OCI-LY3 (cell line): ENCODE measurements at regions not wholly inside any gene's neighbourhood (a gene's known extent, or its start where the extent isn't known, plus 50 kb on each side); places are given as distances from the start of the nearest gene placed in this dataset.

Experiments used
- EZH2phosphoT487 ChIP-seq: fragments of 200-600 bp; shearing (Covaris generic); IDR thresholded peaks from 2 replicates; pipeline ENCODE4 v1.6.1; 2018; ENCODE audit warnings: antibody characterized with exemption, mixed run types, low read depth
- TF ChIP-seq, protein P1 (sequence below): fragments of 200-600, 300-600 bp; sonication (generic); IDR thresholded peaks from 2 replicates; pipeline ENCODE4 v1.5.1; 2014; ENCODE audit warnings: antibody characterized with exemption, low read length, low read depth

DNA sequence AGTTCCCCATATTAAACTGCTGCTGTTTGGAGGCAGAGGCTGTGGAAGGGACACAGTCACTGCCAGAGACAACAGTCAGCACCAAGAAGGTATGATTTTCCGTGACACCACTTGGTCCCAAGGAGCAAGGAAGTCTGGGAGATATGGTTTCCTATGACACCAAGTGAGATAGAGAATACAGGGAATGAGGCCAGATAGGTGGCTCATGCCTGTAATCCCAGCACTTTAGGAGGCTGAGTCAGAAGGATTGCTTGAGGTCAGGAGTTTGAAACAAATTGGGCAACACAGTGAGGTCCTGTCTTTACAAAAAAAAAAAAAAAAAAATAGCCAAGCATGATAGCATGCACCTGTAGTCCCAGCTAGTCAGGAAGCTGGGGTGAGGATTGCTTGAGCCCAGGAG lies 90.8 kb downstream of the ABCC12 start:
- TF ChIP-seq, protein P1, sequence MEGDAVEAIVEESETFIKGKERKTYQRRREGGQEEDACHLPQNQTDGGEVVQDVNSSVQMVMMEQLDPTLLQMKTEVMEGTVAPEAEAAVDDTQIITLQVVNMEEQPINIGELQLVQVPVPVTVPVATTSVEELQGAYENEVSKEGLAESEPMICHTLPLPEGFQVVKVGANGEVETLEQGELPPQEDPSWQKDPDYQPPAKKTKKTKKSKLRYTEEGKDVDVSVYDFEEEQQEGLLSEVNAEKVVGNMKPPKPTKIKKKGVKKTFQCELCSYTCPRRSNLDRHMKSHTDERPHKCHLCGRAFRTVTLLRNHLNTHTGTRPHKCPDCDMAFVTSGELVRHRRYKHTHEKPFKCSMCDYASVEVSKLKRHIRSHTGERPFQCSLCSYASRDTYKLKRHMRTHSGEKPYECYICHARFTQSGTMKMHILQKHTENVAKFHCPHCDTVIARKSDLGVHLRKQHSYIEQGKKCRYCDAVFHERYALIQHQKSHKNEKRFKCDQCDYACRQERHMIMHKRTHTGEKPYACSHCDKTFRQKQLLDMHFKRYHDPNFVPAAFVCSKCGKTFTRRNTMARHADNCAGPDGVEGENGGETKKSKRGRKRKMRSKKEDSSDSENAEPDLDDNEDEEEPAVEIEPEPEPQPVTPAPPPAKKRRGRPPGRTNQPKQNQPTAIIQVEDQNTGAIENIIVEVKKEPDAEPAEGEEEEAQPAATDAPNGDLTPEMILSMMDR = no peak
- no peak for TF ChIP-seq EZH2phosphoT487
